NB4 (cell line): ENCODE measurements at regions not wholly inside any gene's neighbourhood (a gene's known extent, or its start where the extent isn't known, plus 50 kb on each side); places are given as distances from the start of the nearest gene placed in this dataset.

Source experiments
- DNase-seq: peaks from one replicate; pipeline ENCODE4 v3.0.0; 2010; ENCODE audit warnings: low read depth
- H3K4me3 ChIP-seq: one replicate; pipeline ENCODE4 v1.5.1; 2011; ENCODE audit warnings: mild to moderate bottlenecking, low read depth, low read length, moderate library complexity
- MAX ChIP-seq: IDR thresholded peaks from 2 replicates; pipeline ENCODE4 v1.6.1; 2011; ENCODE audit warnings: low read depth, low read length
- MYC ChIP-seq: IDR thresholded peaks from 2 replicates; pipeline ENCODE4 v1.6.1; 2011; ENCODE audit warnings: low read depth, low read length
- POLR2A ChIP-seq: IDR thresholded peaks from 2 replicates; pipeline ENCODE4 v1.6.1; 2011; ENCODE audit warnings: mild to moderate bottlenecking; ENCODE audit not compliant: insufficient read length; ENCODE audit errors: extremely low read depth
- TF ChIP-seq, protein P1 (sequence below): IDR thresholded peaks from one replicate; pipeline ENCODE4 v1.5.1; 2012; ENCODE audit warnings: low read depth, low read length

GRCh38 chr4:126958482-126958881 is 674.3 kb upstream of the INTU start:
- TF ChIP-seq MYC (no peak), MAX (no peak), POLR2A (no peak)
- TF ChIP-seq, protein P1, sequence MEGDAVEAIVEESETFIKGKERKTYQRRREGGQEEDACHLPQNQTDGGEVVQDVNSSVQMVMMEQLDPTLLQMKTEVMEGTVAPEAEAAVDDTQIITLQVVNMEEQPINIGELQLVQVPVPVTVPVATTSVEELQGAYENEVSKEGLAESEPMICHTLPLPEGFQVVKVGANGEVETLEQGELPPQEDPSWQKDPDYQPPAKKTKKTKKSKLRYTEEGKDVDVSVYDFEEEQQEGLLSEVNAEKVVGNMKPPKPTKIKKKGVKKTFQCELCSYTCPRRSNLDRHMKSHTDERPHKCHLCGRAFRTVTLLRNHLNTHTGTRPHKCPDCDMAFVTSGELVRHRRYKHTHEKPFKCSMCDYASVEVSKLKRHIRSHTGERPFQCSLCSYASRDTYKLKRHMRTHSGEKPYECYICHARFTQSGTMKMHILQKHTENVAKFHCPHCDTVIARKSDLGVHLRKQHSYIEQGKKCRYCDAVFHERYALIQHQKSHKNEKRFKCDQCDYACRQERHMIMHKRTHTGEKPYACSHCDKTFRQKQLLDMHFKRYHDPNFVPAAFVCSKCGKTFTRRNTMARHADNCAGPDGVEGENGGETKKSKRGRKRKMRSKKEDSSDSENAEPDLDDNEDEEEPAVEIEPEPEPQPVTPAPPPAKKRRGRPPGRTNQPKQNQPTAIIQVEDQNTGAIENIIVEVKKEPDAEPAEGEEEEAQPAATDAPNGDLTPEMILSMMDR: no peak
- no peak for DNase-seq
- H3K4me3 ChIP-seq: no peak overlapping the region

- TF ChIP-seq MAX (no peak), MYC (no peak), POLR2A (no peak)
- TF ChIP-seq, protein P1: no peak
- no peak for DNase-seq
- H3K4me3 ChIP-seq: no peak overlapping the region
Measured at GRCh38 chr4:126959056-126959745, 673.6 kb upstream of the INTU start.

GRCh38 chr4:126960760-126961159 is 672.0 kb upstream of the INTU start:
- DNase-seq: no peak
- H3K4me3 ChIP-seq: no peak overlapping the region
- TF ChIP-seq MAX (no peak), POLR2A (no peak), MYC (no peak)
- TF ChIP-seq, protein P1: no peak

DNA sequence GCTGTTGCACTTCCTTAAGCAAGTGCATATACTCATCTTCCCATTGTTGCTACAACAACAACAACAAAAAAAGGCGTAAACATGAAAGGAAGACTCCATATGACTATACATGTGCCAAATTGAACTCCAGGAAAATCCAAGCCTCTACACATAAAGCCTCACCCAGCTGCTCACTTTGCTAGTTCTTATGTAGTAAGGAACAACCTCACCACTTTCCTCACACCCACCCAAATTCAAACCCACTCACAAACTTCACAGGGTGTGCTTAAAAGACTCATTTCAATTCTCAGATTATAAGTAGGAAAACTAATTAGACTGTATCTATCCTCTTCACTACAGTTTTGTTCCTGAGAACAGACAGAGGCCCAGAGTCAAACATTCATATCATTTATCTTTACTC is 671.1 kb upstream of the INTU start:
- TF ChIP-seq, protein P1: no peak
- no peak for TF ChIP-seq POLR2A
- no peak for TF ChIP-seq MAX
- TF ChIP-seq MYC: no peak
- no peak for DNase-seq
- H3K4me3 ChIP-seq: no peak overlapping the region

DNA sequence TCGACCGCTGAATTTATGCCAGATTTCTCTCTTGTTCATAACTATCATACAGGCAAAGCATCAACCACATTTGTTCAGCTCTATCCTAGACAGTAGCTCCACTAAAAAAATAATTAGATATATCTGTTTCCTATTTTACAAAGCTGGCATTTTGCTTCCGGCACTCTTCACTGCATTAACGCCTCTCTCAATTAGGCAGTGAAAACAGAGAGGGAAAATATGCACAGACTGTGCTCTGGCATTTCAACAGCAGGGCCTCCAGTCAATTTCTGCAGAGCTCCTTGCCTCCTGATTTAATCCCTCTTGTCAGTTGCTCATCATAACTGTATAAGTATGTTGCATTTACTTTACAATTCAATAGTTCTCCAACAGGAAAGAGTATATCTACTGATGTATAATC is 666.9 kb upstream of the INTU start:
- TF ChIP-seq POLR2A (no peak), MAX (no peak), MYC (no peak)
- TF ChIP-seq, protein P1: no peak
- no peak for DNase-seq
- H3K4me3 ChIP-seq: no peak overlapping the region
